Fibroblast of lung (primary cell): ENCODE measurements at regions not wholly inside any gene's neighbourhood (a gene's known extent, or its start where the extent isn't known, plus 50 kb on each side); places are given as distances from the start of the nearest gene placed in this dataset.

Source experiments
- DNase-seq, 2 donors: peaks; one replicate each; pipeline versions ENCODE4 v3.0.0 to v3.0.0-alpha.2; 2010; ENCODE audit warnings: low read depth in 2 of 2
- H2AFZ ChIP-seq: 2 replicates; pipeline ENCODE4 v1.5.1; 2012; ENCODE audit warnings: low read length, control low read depth, inconsistent platforms
- H3K27ac ChIP-seq: 2 replicates; pipeline ENCODE4 v1.5.1; 2011; ENCODE audit warnings: low read length, control low read depth; ENCODE audit not compliant: insufficient read depth
- H3K27me3 ChIP-seq: 2 replicates; pipeline ENCODE4 v1.5.1; 2011; ENCODE audit warnings: mild to moderate bottlenecking, low read length; ENCODE audit not compliant: control insufficient read depth, insufficient read depth
- H3K36me3 ChIP-seq: 2 replicates; pipeline ENCODE4 v1.5.1; 2011; ENCODE audit warnings: low read length; ENCODE audit not compliant: control insufficient read depth, insufficient read depth
- H3K4me1 ChIP-seq: 2 replicates; pipeline ENCODE4 v1.5.1; 2011; ENCODE audit warnings: low read length; ENCODE audit not compliant: control insufficient read depth, insufficient read depth; ENCODE audit errors: extremely low read depth
- H3K4me2 ChIP-seq: 2 replicates; pipeline ENCODE4 v1.5.1; 2011; ENCODE audit warnings: low read length, control low read depth; ENCODE audit not compliant: insufficient read depth; ENCODE audit errors: extremely low read depth
- H3K4me3 ChIP-seq, 4 experiments: fragments of 200-600 bp in 1 of 4; sonication (generic) in 1 of 4; replicated peaks in 1 of 4; 2 replicates each; pipeline ENCODE4 v1.5.1; 2011 to 2016; ENCODE audit warnings: low read length in 4 of 4, low read depth in 3 of 4, mild to moderate bottlenecking in 3 of 4, control low read depth in 2 of 4, inconsistent platforms in 1 of 4, mixed read lengths in 1 of 4; ENCODE audit not compliant: insufficient read depth in 1 of 4; ENCODE audit errors: control extremely low read depth in 1 of 4
- H3K79me2 ChIP-seq: 2 replicates; pipeline ENCODE4 v1.5.1; 2012; ENCODE audit warnings: mild to moderate bottlenecking, low read length, inconsistent platforms; ENCODE audit not compliant: control insufficient read depth, insufficient read depth
- H3K9ac ChIP-seq: 2 replicates; pipeline ENCODE4 v1.5.1; 2011; ENCODE audit warnings: mild to moderate bottlenecking, low read length, control low read depth; ENCODE audit not compliant: insufficient read depth
- H3K9me3 ChIP-seq: 2 replicates; pipeline ENCODE4 v1.5.1; 2012; ENCODE audit warnings: low read depth, low read length; ENCODE audit not compliant: control insufficient read depth, insufficient read depth
- H4K20me1 ChIP-seq: 2 replicates; pipeline ENCODE4 v1.5.1; 2011; ENCODE audit warnings: low read length; ENCODE audit not compliant: control insufficient read depth, insufficient read depth; ENCODE audit errors: extremely low read depth
- CTCF ChIP-seq, 2 donors: IDR thresholded peaks in 1 of 2; conservative IDR thresholded peaks in 1 of 2; 1 replicate in 1 of 2; 2 replicates in 1 of 2; pipeline ENCODE4 v1.5.1; 2011 to 2012; ENCODE audit warnings: low read length in 2 of 2, control low read depth in 1 of 2, inconsistent platforms in 1 of 2, low read depth in 1 of 2, mild to moderate bottlenecking in 1 of 2
- EZH2 ChIP-seq: IDR thresholded peaks from 2 replicates; pipeline ENCODE4 v1.5.1; 2012; ENCODE audit warnings: low read length, control low read depth, mild to moderate bottlenecking; ENCODE audit errors: missing control alignments

- H3K27ac ChIP-seq: no peak overlapping the region
- H3K9me3 ChIP-seq: no peaks in the 10 kb centered on the region
- no peak overlapping the region for H2AFZ ChIP-seq
- no peaks in the 10 kb centered on the region for H3K36me3 ChIP-seq
- H3K4me1 ChIP-seq: no peaks in the 10 kb centered on the region
- no peak overlapping the region for H3K4me2 ChIP-seq
- H3K9ac ChIP-seq: no peak overlapping the region
- no peaks in the 10 kb centered on the region for H4K20me1 ChIP-seq
- H3K79me2 ChIP-seq: no peaks in the 10 kb centered on the region
- no peak overlapping the region for H3K4me3 ChIP-seq
- TF ChIP-seq EZH2 (no peak), CTCF (conservative IDR thresholded peaks at IDR 0.05 in 1 of 2, IDR thresholded peaks at IDR 0.05 in 1 of 2; ENCODE audit: low read depth in 1 of 2, low read length in 2 of 2) (no peak)
- DNase-seq: peak in 1 of 2 donors; percentile 90
- no peaks in the 10 kb centered on the region for H3K27me3 ChIP-seq
These were observed 229.2 kb downstream of the EMP1 start for GRCh38 chr12:13425766-13426165.

GRCh38 chr12:13422291-13422690 is 225.8 kb downstream of the EMP1 start:
- Histone ChIP-seq H4K20me1 (no peaks in the 10 kb centered on the region), H3K79me2 (no peaks in the 10 kb centered on the region), H3K27ac (no peak overlapping the region), H3K4me3 (no peak overlapping the region), H3K9ac (no peak overlapping the region), H3K27me3 (no peaks in the 10 kb centered on the region), H3K9me3 (no peaks in the 10 kb centered on the region), H2AFZ (no peak overlapping the region), H3K4me2 (no peak overlapping the region), H3K4me1 (no peaks in the 10 kb centered on the region), H3K36me3 (no peaks in the 10 kb centered on the region)
- TF ChIP-seq CTCF (conservative IDR thresholded peaks at IDR 0.05 in 1 of 2, IDR thresholded peaks at IDR 0.05 in 1 of 2; ENCODE audit: low read depth in 1 of 2, low read length in 2 of 2): no peak
- no peak for TF ChIP-seq EZH2
- DNase-seq: no peak

GRCh38 chr12:13417516-13417915 is 221.0 kb downstream of the EMP1 start:
- H2AFZ ChIP-seq: no peak overlapping the region
- H3K27ac ChIP-seq: no peak overlapping the region
- no peak overlapping the region for H3K4me3 ChIP-seq
- no peaks in the 10 kb centered on the region for H3K27me3 ChIP-seq
- TF ChIP-seq EZH2 (no peak), CTCF (conservative IDR thresholded peaks at IDR 0.05 in 1 of 2, IDR thresholded peaks at IDR 0.05 in 1 of 2; ENCODE audit: low read depth in 1 of 2, low read length in 2 of 2) (no peak)
- H3K9me3 ChIP-seq: no peaks in the 10 kb centered on the region
- no peaks in the 10 kb centered on the region for H3K79me2 ChIP-seq
- H3K4me1 ChIP-seq: no peaks in the 10 kb centered on the region
- H4K20me1 ChIP-seq: no peaks in the 10 kb centered on the region
- H3K9ac ChIP-seq: no peak overlapping the region
- H3K36me3 ChIP-seq: no peaks in the 10 kb centered on the region
- no peak overlapping the region for H3K4me2 ChIP-seq
- DNase-seq: no peak
